H9 (cell line): ENCODE measurements at regions not wholly inside any gene's neighbourhood (a gene's known extent, or its start where the extent isn't known, plus 50 kb on each side); places are given as distances from the start of the nearest gene placed in this dataset.
"Not testable (repeated sequence)": the region's sequence is repeated elsewhere in the genome, so short reads cannot be mapped to it uniquely, and the experiment has no call there.

ENCODE experiments used
- DNase-seq: peaks from one replicate; pipeline ENCODE4 v3.0.0-alpha.2; 2017
- H2AFZ ChIP-seq: one replicate; pipeline ENCODE4 v1.6.1; 2013; ENCODE audit warnings: mild to moderate bottlenecking, low read length, control low read depth, moderate library complexity
- H2AK5ac ChIP-seq: 2 replicates; pipeline ENCODE4 v1.6.1; 2013; ENCODE audit warnings: low read length, control low read depth, mixed read lengths; ENCODE audit not compliant: insufficient read length
- H2BK120ac ChIP-seq: one replicate; pipeline ENCODE4 v1.6.1; 2013; ENCODE audit warnings: low read depth, mild to moderate bottlenecking, low read length, control low read depth, inconsistent platforms; ENCODE audit not compliant: poor library complexity, severe bottlenecking
- H2BK12ac ChIP-seq: 2 replicates; pipeline ENCODE4 v1.6.1; 2013; ENCODE audit warnings: low read length, control low read depth, mixed read lengths, low read depth; ENCODE audit not compliant: insufficient read length
- H2BK15ac ChIP-seq: 2 replicates; pipeline ENCODE4 v1.6.1; 2013; ENCODE audit warnings: low read depth, low read length, control low read depth
- H2BK20ac ChIP-seq: one replicate; pipeline ENCODE4 v1.6.1; 2013; ENCODE audit warnings: low read depth, mild to moderate bottlenecking, low read length, control low read depth, inconsistent platforms; ENCODE audit not compliant: poor library complexity, severe bottlenecking
- H2BK5ac ChIP-seq: 2 replicates; pipeline ENCODE4 v1.6.1; 2013; ENCODE audit warnings: low read length, control low read depth, mixed read lengths; ENCODE audit not compliant: insufficient read length
- H3K14ac ChIP-seq: 2 replicates; pipeline ENCODE4 v1.6.1; 2013; ENCODE audit warnings: low read length, control low read depth; ENCODE audit not compliant: insufficient read depth
- H3K18ac ChIP-seq: 2 replicates; pipeline ENCODE4 v1.6.1; 2013; ENCODE audit warnings: low read depth, mild to moderate bottlenecking, mixed read lengths, low read length, control low read depth; ENCODE audit not compliant: insufficient read length
- H3K23ac ChIP-seq: 2 replicates; pipeline ENCODE4 v1.6.1; 2013; ENCODE audit warnings: low read length, control low read depth, mixed read lengths, low read depth; ENCODE audit not compliant: insufficient read length
- H3K23me2 ChIP-seq: 2 replicates; pipeline ENCODE4 v1.6.1; 2013; ENCODE audit warnings: low read depth, mild to moderate bottlenecking, mixed read lengths, low read length, control low read depth; ENCODE audit not compliant: insufficient read length, poor library complexity, severe bottlenecking
- H3K27ac ChIP-seq: 2 replicates; pipeline ENCODE4 v1.5.1; 2013; ENCODE audit warnings: low read length, control low read depth, mixed read lengths, low read depth; ENCODE audit not compliant: insufficient read length
- H3K27me3 ChIP-seq: 2 replicates; pipeline ENCODE4 v1.6.1; 2013; ENCODE audit warnings: low read length, control low read depth, inconsistent platforms; ENCODE audit not compliant: insufficient read depth
- H3K4ac ChIP-seq: 2 replicates; pipeline ENCODE4 v1.6.1; 2013; ENCODE audit warnings: low read depth, mild to moderate bottlenecking, control low read depth, inconsistent platforms, low read length, moderate library complexity
- H3K4me1 ChIP-seq: 2 replicates; pipeline ENCODE4 v1.6.1; 2013; ENCODE audit warnings: low read length, control low read depth, inconsistent platforms; ENCODE audit not compliant: insufficient read depth
- H3K4me2 ChIP-seq: 2 replicates; pipeline ENCODE4 v1.6.1; 2013; ENCODE audit warnings: low read length, control low read depth, mixed read lengths; ENCODE audit not compliant: insufficient read length, insufficient read depth
- H3K56ac ChIP-seq: 2 replicates; pipeline ENCODE4 v1.6.1; 2013; ENCODE audit warnings: low read depth, mild to moderate bottlenecking, mixed read lengths, low read length, control low read depth; ENCODE audit not compliant: insufficient read length
- H3K79me1 ChIP-seq: 2 replicates; pipeline ENCODE4 v1.6.1; 2013; ENCODE audit warnings: low read depth, mild to moderate bottlenecking, moderate library complexity, low read length, control low read depth, inconsistent platforms; ENCODE audit not compliant: insufficient read depth, poor library complexity, severe bottlenecking
- H3K79me2 ChIP-seq: 2 replicates; pipeline ENCODE4 v1.6.1; 2013; ENCODE audit warnings: low read length, control low read depth, inconsistent platforms; ENCODE audit not compliant: insufficient read depth
- H3K9ac ChIP-seq: 2 replicates; pipeline ENCODE4 v1.6.1; 2013; ENCODE audit warnings: low read length, control low read depth, mixed read lengths; ENCODE audit not compliant: insufficient read length; ENCODE audit errors: extremely low read depth
- H3K9me3 ChIP-seq: one replicate; pipeline ENCODE4 v1.6.1; 2013; ENCODE audit warnings: low read depth, low read length, inconsistent platforms; ENCODE audit not compliant: control insufficient read depth
- H3T11ph ChIP-seq: one replicate; pipeline ENCODE4 v1.6.1; 2013; ENCODE audit warnings: mild to moderate bottlenecking, low read length, control low read depth, inconsistent platforms
- H4K20me1 ChIP-seq: one replicate; pipeline ENCODE4 v1.6.1; 2013; ENCODE audit not compliant: control insufficient read depth, insufficient read length, insufficient read depth
- H4K5ac ChIP-seq: 2 replicates; pipeline ENCODE4 v1.6.1; 2013; ENCODE audit warnings: low read depth, mild to moderate bottlenecking, mixed read lengths, low read length, control low read depth; ENCODE audit not compliant: insufficient read length
- H4K8ac ChIP-seq: replicated peaks from 2 replicates; pipeline ENCODE4 v1.6.1; 2013; ENCODE audit warnings: low read length, control low read depth, mixed read lengths, low read depth; ENCODE audit not compliant: insufficient read length
- H4K91ac ChIP-seq: 2 replicates; pipeline ENCODE4 v1.6.1; 2013; ENCODE audit warnings: low read depth, mild to moderate bottlenecking, moderate library complexity, mixed read lengths, low read length, control low read depth; ENCODE audit not compliant: insufficient read length
- H3K27ac Mint-ChIP-seq, 3 experiments: 2 replicates in 2 of 3; 3 replicates in 1 of 3; pipeline ENCODE4 v1.8.0; 2020 to 2021; ENCODE audit warnings: mixed read lengths in 3 of 3, mild to moderate bottlenecking in 1 of 3, moderate library complexity in 1 of 3
- H3K27me3 Mint-ChIP-seq: 2 replicates; pipeline ENCODE4 v1.8.0; 2021; ENCODE audit warnings: low read depth, mild to moderate bottlenecking, moderate library complexity, mixed read lengths
- H3K36me3 Mint-ChIP-seq, 3 experiments: 2 replicates in 2 of 3; 3 replicates in 1 of 3; pipeline ENCODE4 v1.8.0; 2020 to 2021; ENCODE audit warnings: low read depth in 3 of 3, mixed read lengths in 3 of 3; ENCODE audit not compliant: insufficient read depth in 1 of 3
- H3K4me1 Mint-ChIP-seq, 2 experiments: 2 replicates each; pipeline ENCODE4 v1.8.0; 2020; ENCODE audit warnings: mixed read lengths in 2 of 2
- H3K4me3 Mint-ChIP-seq, 2 experiments: 2 replicates in 1 of 2; 3 replicates in 1 of 2; pipeline ENCODE4 v1.8.0; 2020 to 2021; ENCODE audit warnings: mild to moderate bottlenecking in 2 of 2, mixed read lengths in 2 of 2, moderate library complexity in 1 of 2
- H3K9me3 Mint-ChIP-seq, 2 experiments: 2 replicates in 1 of 2; 3 replicates in 1 of 2; pipeline ENCODE4 v1.8.0; 2020; ENCODE audit warnings: mild to moderate bottlenecking in 2 of 2, mixed read lengths in 2 of 2, moderate library complexity in 1 of 2
- WGBS: extraction: QIAGEN DNeasy Blood & Tissue Kit; methylation state at CpG from one replicate; pipeline ENCODE4 v1.1.7; 2013; ENCODE audit warnings: missing lambda C conversion rate, low lambda C conversion rate, mixed read lengths; ENCODE audit not compliant: insufficient read length; ENCODE audit errors: extremely low coverage; 5-methylcytosine and 5-hydroxymethylcytosine counted together

DNA sequence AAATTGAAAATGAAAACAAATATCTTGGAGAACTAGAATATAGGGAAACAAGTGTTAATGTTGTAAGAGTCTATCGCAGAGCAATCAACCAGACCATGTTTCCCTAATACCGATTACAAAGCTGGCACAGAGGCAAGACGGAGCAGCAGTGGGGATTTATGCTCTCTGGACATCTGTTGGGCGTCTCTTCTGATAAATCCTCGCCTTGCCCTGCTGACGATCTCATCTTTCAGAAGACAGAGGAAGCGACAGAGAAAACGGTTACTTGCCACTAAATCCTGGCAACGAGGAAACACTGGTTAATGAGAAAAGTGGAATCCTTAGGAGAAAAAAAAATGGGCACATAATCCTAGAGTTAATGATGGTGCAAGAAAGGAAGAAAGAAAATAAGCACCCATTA, 218.5 kb downstream of the NPIPA8 start:
- H3K9ac ChIP-seq, H4K20me1 ChIP-seq, H3K27ac Mint-ChIP-seq, H3K23ac ChIP-seq, H4K8ac ChIP-seq, H2BK5ac ChIP-seq, H4K5ac ChIP-seq, H3K9me3 Mint-ChIP-seq, H3K79me1 ChIP-seq, H2BK120ac ChIP-seq, H3K4me1 ChIP-seq, H3K9me3 ChIP-seq, H3K4me1 Mint-ChIP-seq, H3K27me3 Mint-ChIP-seq, H4K91ac ChIP-seq, H3K27me3 ChIP-seq, H3K23me2 ChIP-seq, H3K14ac ChIP-seq, DNase-seq, H3K56ac ChIP-seq, H3K4me3 Mint-ChIP-seq, H3K4ac ChIP-seq, H3K36me3 Mint-ChIP-seq, H2BK15ac ChIP-seq, H2AK5ac ChIP-seq, H2BK20ac ChIP-seq, H3K4me2 ChIP-seq, H3K27ac ChIP-seq, H2BK12ac ChIP-seq, H3K79me2 ChIP-seq, H2AFZ ChIP-seq, H3T11ph ChIP-seq, H3K18ac ChIP-seq: not testable (repeated sequence)
- no CpG with 5 or more reads among the region's 9 CpGs for WGBS

DNA sequence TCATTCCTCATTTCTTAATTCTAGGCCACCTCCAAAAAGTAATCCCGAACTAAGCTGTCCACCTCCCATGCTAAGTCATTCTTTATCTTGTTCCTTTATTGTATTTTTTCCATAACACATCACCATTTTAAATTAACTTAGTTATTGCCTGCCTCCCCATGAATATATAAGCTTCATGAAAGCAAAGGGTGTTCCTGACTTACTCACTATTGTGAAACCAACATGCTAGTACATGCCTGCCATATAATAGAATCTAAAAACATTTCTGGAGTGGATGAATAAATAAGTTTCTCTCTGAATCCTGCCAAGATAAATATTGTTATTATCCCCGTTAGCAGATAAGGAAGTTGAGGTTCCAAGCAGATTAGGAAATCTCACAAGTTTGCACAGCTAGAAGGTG, 232.1 kb downstream of the NPIPA8 start:
- H3K27ac Mint-ChIP-seq, H3K79me2 ChIP-seq, H3K36me3 Mint-ChIP-seq, H2BK20ac ChIP-seq, H3K27me3 ChIP-seq, H3K4me1 ChIP-seq, H4K8ac ChIP-seq, H3K23ac ChIP-seq, H3K4ac ChIP-seq, H3K4me1 Mint-ChIP-seq, H3K14ac ChIP-seq, H2BK12ac ChIP-seq, H3K27me3 Mint-ChIP-seq, H3K9me3 ChIP-seq, H2BK120ac ChIP-seq, H3K23me2 ChIP-seq, H3K18ac ChIP-seq, H2AFZ ChIP-seq, H3K4me2 ChIP-seq, H2AK5ac ChIP-seq, H3K9ac ChIP-seq, H3K9me3 Mint-ChIP-seq, H3K4me3 Mint-ChIP-seq, H3K27ac ChIP-seq, DNase-seq, H4K91ac ChIP-seq, H2BK5ac ChIP-seq, H4K20me1 ChIP-seq, H3T11ph ChIP-seq, H3K56ac ChIP-seq, H2BK15ac ChIP-seq, H3K79me1 ChIP-seq, H4K5ac ChIP-seq: not testable (repeated sequence)
- WGBS, result no CpG with 5 or more reads among the region's 2 CpGs

DNA sequence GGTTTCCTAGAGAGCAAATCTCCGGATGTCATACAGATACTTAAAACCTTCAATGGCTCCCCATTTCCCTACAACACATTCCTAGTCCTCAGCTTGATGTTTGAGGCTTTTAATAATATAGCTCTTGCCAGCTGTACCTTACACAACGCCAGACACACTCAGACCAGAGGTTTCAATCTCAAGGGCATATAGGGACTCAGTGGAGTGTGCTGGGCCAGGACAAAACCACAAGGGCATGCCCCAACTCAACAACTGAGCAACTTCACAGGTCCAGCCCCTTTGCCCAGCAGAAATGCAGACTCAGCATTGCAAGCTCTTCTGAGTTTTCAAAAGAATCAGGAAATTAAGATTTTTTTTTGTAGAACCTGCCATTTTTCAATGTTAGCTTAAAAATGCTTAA, 235.5 kb downstream of the NPIPA8 start:
- not testable (repeated sequence) for H3K27ac Mint-ChIP-seq, H3K4ac ChIP-seq, H3K9me3 ChIP-seq, H3K14ac ChIP-seq, H3K23me2 ChIP-seq, H4K5ac ChIP-seq, H3K27ac ChIP-seq, DNase-seq, H3T11ph ChIP-seq, H3K4me3 Mint-ChIP-seq, H3K27me3 ChIP-seq, H4K91ac ChIP-seq, H2BK5ac ChIP-seq, H2AFZ ChIP-seq, H4K8ac ChIP-seq, H4K20me1 ChIP-seq, H3K23ac ChIP-seq, H3K36me3 Mint-ChIP-seq, H3K4me1 ChIP-seq, H3K4me2 ChIP-seq, H2AK5ac ChIP-seq, H3K56ac ChIP-seq, H3K4me1 Mint-ChIP-seq, H3K79me1 ChIP-seq, H3K9me3 Mint-ChIP-seq, H3K79me2 ChIP-seq, H3K9ac ChIP-seq, H2BK20ac ChIP-seq, H3K27me3 Mint-ChIP-seq, H2BK15ac ChIP-seq, H2BK120ac ChIP-seq, H3K18ac ChIP-seq, H2BK12ac ChIP-seq
- whole genome bisulfite sequencing, result no CpG with 5 or more reads among the region's 2 CpGs
